GM23338 (cell line): ENCODE measurements at regions not wholly inside any gene's neighbourhood (a gene's known extent, or its start where the extent isn't known, plus 50 kb on each side); places are given as distances from the start of the nearest gene placed in this dataset.

Source experiments
- ATAC-seq: fragments of 200-7000 bp; cut with Tn5 transposase; 3 replicates; pipeline ENCODE4 v1.9.1; 2020
- DNase-seq: peaks from one replicate; pipeline ENCODE4 v3.0.0-alpha.2; 2015; ENCODE audit warnings: low spot score
- H2AFZ ChIP-seq: fragments of 200-600 bp; sonication (generic); 2 replicates; pipeline ENCODE4 v1.8.0; 2016; ENCODE audit warnings: antibody characterized with exemption, mild to moderate bottlenecking, moderate library complexity
- H3F3A ChIP-seq: fragments of 200-600 bp; sonication (generic); replicated peaks from 2 replicates; pipeline ENCODE4 v1.8.0; 2017; ENCODE audit warnings: antibody characterized with exemption, mixed run types, low read depth
- H3K27ac ChIP-seq: fragments of 200-600 bp; sonication (generic); 2 replicates; pipeline ENCODE4 v1.6.1; 2016; ENCODE audit warnings: low read depth
- H3K27me3 ChIP-seq: fragments of 200-600 bp; sonication (generic); 2 replicates; pipeline ENCODE4 v1.8.0; 2016; ENCODE audit warnings: mild to moderate bottlenecking, mixed run types, moderate library complexity; ENCODE audit not compliant: insufficient read depth
- H3K36me3 ChIP-seq: fragments of 200-600 bp; sonication (generic); 2 replicates; pipeline ENCODE4 v1.8.0; 2016; ENCODE audit warnings: mild to moderate bottlenecking; ENCODE audit not compliant: insufficient read depth
- H3K4me1 ChIP-seq: fragments of 200-600 bp; sonication (generic); 2 replicates; pipeline ENCODE4 v1.8.0; 2016; ENCODE audit warnings: mild to moderate bottlenecking, moderate library complexity; ENCODE audit not compliant: insufficient read depth
- H3K4me2 ChIP-seq: fragments of 200-600 bp; sonication (generic); 2 replicates; pipeline ENCODE4 v1.7.1; 2017; ENCODE audit warnings: mixed run types
- H3K4me3 ChIP-seq: fragments of 200-600 bp; sonication (generic); 2 replicates; pipeline ENCODE4 v1.6.1; 2016; ENCODE audit warnings: mixed run types
- H3K79me2 ChIP-seq: fragments of 200-600 bp; sonication (generic); replicated peaks from 2 replicates; pipeline ENCODE4 v1.8.0; 2017; ENCODE audit warnings: mild to moderate bottlenecking; ENCODE audit not compliant: insufficient read depth
- H3K9me2 ChIP-seq: fragments of 200-600 bp; sonication (generic); 2 replicates; pipeline ENCODE4 v1.8.0; 2017; ENCODE audit not compliant: insufficient read depth
- H4K20me1 ChIP-seq: fragments of 200-600 bp; sonication (generic); replicated peaks from 2 replicates; pipeline ENCODE4 v1.8.0; 2017; ENCODE audit warnings: mild to moderate bottlenecking; ENCODE audit not compliant: insufficient read depth
- H3K27ac Mint-ChIP-seq: 2 replicates; pipeline ENCODE4 v1.8.0; 2020; ENCODE audit warnings: inconsistent platforms, mild to moderate bottlenecking, moderate library complexity, mixed read lengths
- H3K27me3 Mint-ChIP-seq: 3 replicates; pipeline ENCODE4 v1.8.0; 2022; ENCODE audit warnings: low read depth, mild to moderate bottlenecking, moderate library complexity, mixed read lengths, inconsistent platforms; ENCODE audit not compliant: insufficient read depth, poor library complexity
- H3K36me3 Mint-ChIP-seq: 3 replicates; pipeline ENCODE4 v1.8.0; 2021; ENCODE audit warnings: low read depth, mild to moderate bottlenecking, inconsistent platforms, moderate library complexity, mixed read lengths
- H3K4me1 Mint-ChIP-seq: 3 replicates; pipeline ENCODE4 v1.8.0; 2020; ENCODE audit warnings: mild to moderate bottlenecking, inconsistent platforms, mixed read lengths
- H3K4me3 Mint-ChIP-seq: 3 replicates; pipeline ENCODE4 v1.8.0; 2021; ENCODE audit warnings: moderate library complexity, mild to moderate bottlenecking, inconsistent platforms, mixed read lengths
- H3K9me3 Mint-ChIP-seq: 3 replicates; pipeline ENCODE4 v1.8.0; 2020; ENCODE audit warnings: moderate library complexity, mild to moderate bottlenecking, inconsistent platforms, mixed read lengths
- CREB1 ChIP-seq: fragments of 250-450 bp; sonication (Bioruptor Pico); IDR thresholded peaks from 2 replicates; pipeline ENCODE4 v1.5.0; 2020; ENCODE audit warnings: low read depth, mild to moderate bottlenecking, moderate library complexity
- CTCF ChIP-seq, 2 experiments: fragments of 200-600 bp in 1 of 2; sonication (generic) in 1 of 2; conservative IDR thresholded peaks; 2 replicates each; pipeline versions ENCODE4 v1.5.1 to v1.6.1; 2016 to 2017; ENCODE audit warnings: antibody characterized with exemption in 2 of 2, low read depth in 2 of 2, mild to moderate bottlenecking in 2 of 2, moderate library complexity in 1 of 2
- ETS1 ChIP-seq: IDR thresholded peaks from 2 replicates; pipeline ENCODE4 v1.6.1; 2016; ENCODE audit warnings: antibody characterized with exemption
- JUNB ChIP-seq: IDR thresholded peaks from one replicate; pipeline ENCODE4 v1.6.1; 2016; ENCODE audit warnings: antibody characterized with exemption; ENCODE audit not compliant: unreplicated experiment
- NANOG ChIP-seq: IDR thresholded peaks from 2 replicates; pipeline ENCODE4 v1.6.1; 2016; ENCODE audit warnings: antibody characterized with exemption, borderline replicate concordance
- REST ChIP-seq: IDR thresholded peaks from one replicate; pipeline ENCODE4 v1.6.1; 2018; ENCODE audit warnings: antibody characterized with exemption; ENCODE audit not compliant: unreplicated experiment
- ZNF114 ChIP-seq: fragments of 250-450 bp; sonication (Bioruptor Pico); IDR thresholded peaks from 2 replicates; pipeline ENCODE4 v1.5.0; 2020; ENCODE audit warnings: mild to moderate bottlenecking, moderate library complexity
- ZNF331 ChIP-seq: fragments of 250-450 bp; sonication (Bioruptor Pico); IDR thresholded peaks from 2 replicates; pipeline ENCODE4 v1.5.0; 2020; ENCODE audit warnings: low read depth, mild to moderate bottlenecking, moderate library complexity
- ZNF462 ChIP-seq: fragments of 250-450 bp; sonication (Bioruptor Pico); IDR thresholded peaks from 2 replicates; pipeline ENCODE4 v1.5.0; 2020; ENCODE audit warnings: mild to moderate bottlenecking, moderate library complexity

GRCh38 chr5:165139262-165139661, 1633.8 kb downstream of the MAT2B start (continued):
- TF ChIP-seq REST (no peak), JUNB (no peak), NANOG (no peak)

GRCh38 chr5:165139721-165140120, 1634.3 kb downstream of the MAT2B start:
- H3K9me3 Mint-ChIP-seq = no peaks in the 10 kb centered on the region
- ATAC-seq (no peak), DNase-seq (no peak)
- H3K27me3 ChIP-seq = no peaks in the 10 kb centered on the region
- no peaks in the 10 kb centered on the region for H3K9me2 ChIP-seq
- H3K27me3 Mint-ChIP-seq = peaks cover 3% of the 10 kb centered on the region
- no peak overlapping the region for H3K4me2 ChIP-seq
- no peaks in the 10 kb centered on the region for H3K36me3 ChIP-seq
- H4K20me1 ChIP-seq = no peaks in the 10 kb centered on the region
- H2AFZ ChIP-seq = no peak overlapping the region
- H3K4me3 Mint-ChIP-seq = no peak overlapping the region
- H3F3A ChIP-seq = no peaks in the 10 kb centered on the region
- no peaks in the 10 kb centered on the region for H3K79me2 ChIP-seq
- H3K27ac Mint-ChIP-seq = no peak overlapping the region
- no peak overlapping the region for H3K27ac ChIP-seq
- peaks cover 35% of the 10 kb centered on the region for H3K4me1 ChIP-seq
- no peak overlapping the region for H3K4me3 ChIP-seq
- H3K4me1 Mint-ChIP-seq = peaks cover 44% of the 10 kb centered on the region
- no peaks in the 10 kb centered on the region for H3K36me3 Mint-ChIP-seq
- TF ChIP-seq ZNF462 (CRISPR knock-in tag) (no peak), CREB1 (CRISPR knock-in tag) (no peak), ZNF331 (no peak), ZNF114 (CRISPR knock-in tag) (no peak), NANOG (no peak), REST (no peak), ETS1 (no peak), CTCF (conservative IDR thresholded peaks at IDR 0.05; ENCODE audit: low read depth in 2 of 2) (no peak)
